ENCODE measurements at regions not wholly inside any gene's neighbourhood (a gene's known extent, or its start where the extent isn't known, plus 50 kb on each side); places are given as distances from the start of the nearest gene placed in this dataset.

GRCh38 chr18:29307982-29308381 lies 1131.1 kb upstream of the CDH2 start:
- no peak for DNase-seq

GRCh38 chr18:29307231-29307630 lies 1130.3 kb upstream of the CDH2 start:
- no peak for DNase-seq

GRCh38 chr18:29305516-29305915 lies 1128.6 kb upstream of the CDH2 start:
- DNase-seq = no peak

GRCh38 chr18:29301048-29301447 lies 1124.1 kb upstream of the CDH2 start:
- no peak for DNase-seq

DNA sequence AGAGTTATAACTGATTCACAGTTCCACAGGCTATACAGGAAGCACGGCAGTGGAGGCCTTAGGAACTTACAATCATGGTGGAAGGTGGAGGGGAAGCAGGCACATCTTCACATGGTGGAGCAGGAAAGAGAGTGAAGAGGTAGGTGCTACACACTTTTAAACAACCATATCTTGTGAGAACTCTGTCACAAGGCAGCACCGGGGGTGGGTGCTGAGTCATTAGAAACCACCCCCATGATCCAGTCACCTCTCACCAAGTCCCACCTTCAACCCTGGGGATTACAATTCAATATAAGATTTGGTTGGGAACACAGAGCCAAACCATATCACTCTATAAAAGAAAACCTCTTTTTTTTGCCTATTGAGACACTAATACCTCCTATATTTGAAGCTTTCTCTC lies 1108.5 kb upstream of the CDH2 start:
- no peak for DNase-seq

GRCh38 chr18:29271501-29271900 lies 1094.6 kb upstream of the CDH2 start:
- no peak for DNase-seq

- DNase-seq = no peak
Measured at GRCh38 chr18:29259838-29260237, 1082.9 kb upstream of the CDH2 start.

DNA sequence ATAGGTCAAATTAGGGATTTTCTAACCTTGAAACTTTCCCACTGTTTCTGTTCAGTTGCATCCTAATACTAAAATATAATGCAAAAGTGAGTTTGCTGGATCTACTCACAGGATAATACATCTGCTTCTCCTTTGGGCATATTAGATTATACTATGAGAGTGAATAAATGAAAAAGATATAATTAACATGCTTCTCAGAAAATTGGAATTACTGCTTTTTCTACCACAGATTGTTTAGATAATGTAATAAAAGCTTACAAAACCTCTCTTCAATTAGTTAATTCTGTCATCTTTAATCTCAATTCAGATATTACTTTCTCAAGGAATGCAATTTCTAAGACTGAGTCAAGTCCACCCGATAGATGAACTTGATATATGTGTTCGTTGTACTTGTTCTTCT lies 1077.2 kb upstream of the CDH2 start:
- DNase-seq = no peak

GRCh38 chr18:29251681-29252080 lies 1074.8 kb upstream of the CDH2 start:
- no peak for DNase-seq

- DNase-seq = no peak
Measured at GRCh38 chr18:29250843-29251242, 1073.9 kb upstream of the CDH2 start.

DNA sequence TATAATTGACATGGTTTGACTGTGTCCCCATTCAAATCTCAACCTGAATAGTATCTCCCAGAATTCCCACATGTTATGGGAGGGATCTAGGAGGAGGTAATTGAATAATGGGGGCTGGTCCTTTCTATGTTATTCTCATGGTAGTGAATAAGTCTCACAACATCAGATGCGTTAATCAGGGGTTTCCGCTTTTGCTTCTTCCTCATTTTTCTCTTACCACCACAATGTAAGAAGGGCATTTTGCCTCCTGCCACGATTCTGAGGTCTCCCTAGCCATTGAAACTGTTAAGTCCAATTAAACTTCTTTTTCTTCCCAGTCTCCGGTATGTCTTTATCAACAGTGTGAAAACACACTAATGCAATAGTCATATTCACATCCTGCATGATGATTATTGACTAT lies 1073.3 kb upstream of the CDH2 start:
- no peak for DNase-seq

DNA sequence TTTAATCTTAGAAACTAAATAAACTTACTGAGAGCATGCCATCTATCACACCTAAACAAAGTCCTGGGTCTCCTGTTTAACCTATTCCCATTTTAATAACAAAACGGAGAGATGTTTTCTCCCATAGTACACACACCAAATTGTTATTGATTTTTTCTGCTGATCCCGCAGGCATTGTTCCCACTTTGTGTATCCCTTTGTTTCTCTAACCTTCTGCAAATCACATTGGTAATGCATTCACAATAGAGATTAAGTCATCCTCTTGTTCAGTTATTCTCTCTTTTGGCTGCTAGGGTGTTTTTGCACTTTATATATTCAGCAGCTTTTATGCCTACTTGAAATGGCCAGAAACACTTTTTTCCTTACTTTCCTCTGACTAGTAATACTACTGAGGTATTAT lies 1071.9 kb upstream of the CDH2 start:
- DNase-seq = no peak

- no peak for DNase-seq
Measured at GRCh38 chr18:29241199-29241598, 1064.3 kb upstream of the CDH2 start.

DNA sequence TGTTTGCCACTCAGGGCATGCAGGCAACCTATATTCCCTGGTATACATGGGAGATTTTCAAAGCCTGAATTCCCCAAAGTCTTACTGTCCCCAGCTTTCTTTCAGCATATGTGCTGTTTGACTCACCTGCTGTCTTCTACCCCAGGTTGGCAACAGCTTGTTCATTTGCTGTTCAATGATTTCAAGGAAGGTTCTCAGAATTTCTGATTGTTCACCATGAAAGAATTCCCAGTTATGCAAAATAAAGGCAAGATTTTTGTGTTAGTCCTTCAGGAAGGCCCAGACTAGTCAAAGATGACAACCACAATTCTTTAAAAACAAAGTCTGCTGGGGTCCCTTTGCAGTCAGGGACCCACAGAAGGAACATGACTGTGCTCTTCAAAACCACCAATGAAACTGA lies 1057.8 kb upstream of the CDH2 start:
- no peak for DNase-seq

GRCh38 chr18:29226213-29226612 lies 1049.3 kb upstream of the CDH2 start:
- DNase-seq = no peak

GRCh38 chr18:29225351-29225750 lies 1048.4 kb upstream of the CDH2 start:
- DNase-seq = no peak

- DNase-seq = no peak
Measured at GRCh38 chr18:29218091-29218490, 1041.2 kb upstream of the CDH2 start.

DNA sequence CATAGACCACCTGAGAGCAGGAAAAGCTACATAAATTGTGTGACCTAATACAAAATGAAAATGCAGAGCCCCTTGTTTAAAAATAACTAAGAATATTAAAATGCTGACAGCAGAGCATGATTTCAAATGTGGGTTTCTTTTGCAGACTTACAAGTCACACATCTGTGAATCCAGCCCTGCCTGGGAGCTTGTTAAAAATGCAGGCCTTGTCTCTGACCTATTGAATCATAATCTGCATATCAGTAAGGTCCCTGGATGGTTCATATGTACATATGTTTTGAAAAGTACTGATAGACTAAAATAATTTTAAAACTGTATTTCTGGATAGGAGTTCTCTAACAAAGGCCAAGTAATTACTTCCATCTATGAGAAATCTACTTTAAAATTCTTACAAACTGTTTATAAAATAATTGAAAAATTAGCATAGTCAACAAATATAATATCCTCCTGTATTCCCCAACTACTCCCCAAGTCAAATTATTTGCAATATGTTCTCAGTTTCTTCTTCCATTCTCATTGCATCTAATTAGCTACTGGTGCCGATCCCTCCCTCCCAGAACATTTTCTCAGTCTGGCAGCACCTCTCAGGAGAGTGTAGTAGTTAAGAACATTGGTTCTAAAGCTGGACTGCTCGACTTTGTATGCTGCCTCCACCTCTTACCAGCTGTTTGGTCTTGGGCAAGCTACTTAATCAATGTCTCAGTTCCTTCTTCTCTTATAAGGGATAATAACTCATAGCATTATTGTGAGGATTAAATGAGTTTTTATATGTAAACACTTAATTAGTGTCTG lies 1040.4 kb upstream of the CDH2 start:
- DNase-seq = no peak

DNA sequence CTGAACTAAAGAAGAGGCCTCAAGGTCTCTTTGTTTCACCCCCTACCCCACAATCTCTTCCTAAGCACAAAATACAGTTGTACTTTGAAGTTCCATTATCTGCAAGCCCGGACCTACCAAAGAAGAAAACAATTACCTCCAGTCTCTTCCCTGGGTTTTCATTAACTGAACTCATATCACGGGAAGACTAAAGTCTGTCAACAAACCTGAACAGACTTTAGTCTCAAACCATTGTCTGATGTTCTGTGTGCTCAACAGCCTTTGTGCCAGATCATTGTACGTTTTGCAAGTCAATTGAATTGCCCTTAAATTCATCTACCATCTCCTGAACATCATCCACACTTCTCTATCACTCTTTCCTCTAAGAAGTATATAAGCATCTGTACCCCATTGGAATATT lies 1021.9 kb upstream of the CDH2 start:
- no peak for DNase-seq

- no peak for DNase-seq
Measured at GRCh38 chr18:29196307-29196706, 1019.4 kb upstream of the CDH2 start.

DNA sequence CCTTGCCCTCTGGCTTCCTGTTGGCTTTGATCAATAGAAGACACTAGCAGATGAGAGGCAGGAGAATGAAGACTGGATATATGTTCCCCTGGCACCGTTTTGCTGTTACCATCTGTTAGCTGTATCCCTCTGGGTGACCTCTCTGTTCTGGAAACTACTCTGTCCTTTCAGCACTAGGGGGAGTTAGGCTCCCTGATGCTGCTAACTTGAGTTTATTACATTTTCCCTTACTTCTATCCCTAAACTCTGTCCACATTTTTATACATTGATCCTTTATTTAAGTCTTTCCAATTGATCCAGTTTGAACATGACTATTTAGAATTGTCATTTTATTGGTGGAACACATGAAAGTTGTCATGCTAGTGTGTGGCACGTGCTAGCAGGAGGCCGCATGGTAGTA lies 1014.3 kb upstream of the CDH2 start:
- no peak for DNase-seq

- DNase-seq = no peak
Measured at GRCh38 chr18:29188760-29189159, 1011.8 kb upstream of the CDH2 start.

DNA sequence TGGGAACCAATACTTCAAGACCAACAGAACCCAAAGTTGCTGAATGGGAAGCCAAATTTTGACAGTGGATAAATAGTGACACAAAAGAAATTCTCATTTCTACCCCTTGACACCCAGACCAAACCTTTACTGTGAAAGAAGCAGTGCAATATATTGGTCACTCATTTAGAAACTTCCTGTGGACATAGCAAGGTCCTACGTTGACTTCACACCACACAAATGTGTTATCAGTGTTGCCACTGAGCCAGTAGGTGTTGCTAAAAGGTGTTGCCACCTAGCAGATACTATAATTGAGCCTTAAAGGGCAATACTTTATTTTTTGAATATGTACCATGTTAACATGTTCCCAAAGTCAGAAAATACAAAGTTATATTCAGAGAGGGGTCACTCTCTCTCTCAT lies 1008.9 kb upstream of the CDH2 start:
- no peak for DNase-seq

- DNase-seq = no peak
Measured at GRCh38 chr18:29184654-29185053, 1007.7 kb upstream of the CDH2 start.

DNA sequence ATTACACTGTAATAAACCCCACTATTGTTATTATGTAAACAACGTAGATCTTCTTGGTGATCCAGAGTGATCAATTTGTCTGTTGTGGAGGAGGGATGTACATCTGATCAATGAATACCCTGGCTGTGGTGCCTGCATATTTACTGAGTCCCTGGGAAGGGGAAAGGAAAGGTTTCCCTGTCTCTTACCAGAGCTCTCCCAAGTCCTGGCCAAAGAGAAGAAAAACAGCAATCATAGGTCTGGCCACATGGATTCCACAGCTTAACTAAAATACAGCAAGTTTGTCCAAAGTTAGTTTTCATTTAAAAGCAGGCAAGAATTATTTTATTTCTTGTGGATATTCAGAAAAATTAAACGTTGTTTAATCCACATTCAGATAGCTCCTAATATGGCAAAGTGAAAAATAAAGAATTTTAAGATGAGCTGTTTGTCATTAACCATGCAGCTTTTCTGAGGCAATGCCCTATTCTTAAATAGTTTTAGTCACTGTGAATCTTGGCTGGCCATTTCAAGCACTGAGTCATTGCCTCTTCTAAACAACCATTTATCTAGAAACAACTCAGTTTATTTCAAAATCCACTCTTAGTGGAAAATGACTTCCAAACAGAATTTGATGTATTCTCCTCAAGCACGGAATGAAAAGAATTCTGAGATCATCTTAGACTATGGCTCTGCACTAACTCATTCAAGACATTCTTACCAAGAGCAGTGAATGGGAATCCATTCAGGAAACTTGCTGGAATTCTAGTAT lies 1004.4 kb upstream of the CDH2 start:
- DNase-seq = no peak

Data from NCI-H2029 treated with DMSO at 0.1 percent for 48 hours (cell line).